ENCODE measurements at regions not wholly inside any gene's neighbourhood (a gene's known extent, or its start where the extent isn't known, plus 50 kb on each side); places are given as distances from the start of the nearest gene placed in this dataset.

DNA sequence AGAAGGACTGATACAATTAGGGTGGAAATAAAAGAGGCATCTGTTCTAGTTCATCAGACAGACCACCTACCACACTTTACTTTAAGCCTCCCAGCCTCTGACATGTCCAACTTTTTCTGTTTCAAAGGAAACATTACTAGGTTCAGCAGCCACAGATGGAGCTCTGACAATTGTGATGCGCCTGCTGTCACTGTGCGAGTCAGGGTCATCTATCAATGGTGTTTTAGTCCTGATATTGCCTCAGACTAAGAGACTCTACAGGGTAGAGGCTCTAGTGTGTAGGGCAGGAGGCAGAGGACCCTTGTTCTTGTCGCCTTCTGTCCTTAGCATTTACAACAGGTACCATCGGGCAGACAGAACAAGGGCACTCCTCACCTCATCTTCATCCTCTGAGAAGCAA is 685.0 kb upstream of the SGCG start:
- DNase-seq (ENCODE audit: low read depth, low spot score) (no peak), FAIRE-seq (no peak)
- Histone ChIP-seq H3K9ac (replicated peaks; ENCODE audit: extremely low read depth, insufficient read depth, low read length) (no peak overlapping the region), H3K27ac (ENCODE audit: insufficient read depth, low read depth, low read length) (no peak overlapping the region), H4K20me1 (replicated peaks; ENCODE audit: control insufficient read depth, extremely low read depth, insufficient read depth, low read length) (no peaks in the 10 kb centered on the region), H3K4me1 (ENCODE audit: control insufficient read depth, extremely low read depth, insufficient read depth, low read length) (no peaks in the 10 kb centered on the region), H3K4me3 (replicated peaks in 1 of 3; ENCODE audit: insufficient read depth in 1 of 3, low read depth in 1 of 3, low read length in 3 of 3) (no peak overlapping the region), H3K27me3 (ENCODE audit: control insufficient read depth in 2 of 2, insufficient read depth in 2 of 2, low read length in 2 of 2) (no peaks in the 10 kb centered on the region), H3K36me3 (ENCODE audit: control insufficient read depth in 2 of 2, extremely low read depth in 1 of 2, insufficient read depth in 2 of 2, low read length in 2 of 2) (no peaks in the 10 kb centered on the region), H3K9me1 (replicated peaks; ENCODE audit: control insufficient read depth, extremely low read depth, insufficient read depth, low read length) (no peaks in the 10 kb centered on the region), H3K79me2 (ENCODE audit: control insufficient read depth, insufficient read depth, low read length) (no peaks in the 10 kb centered on the region), H2AFZ (ENCODE audit: low read depth, low read length) (no peak overlapping the region), H3K4me2 (ENCODE audit: insufficient read depth, low read length) (no peak overlapping the region), H3K9me3 (replicated peaks; ENCODE audit: control insufficient read depth, insufficient read depth, low read length) (peaks cover 11% of the 10 kb centered on the region)
- POLR2A ChIA-PET: no interaction called here
- BruUV-seq (replicated peaks): no TSS peak
- dilution Hi-C loops (cut with MboI; ENCODE audit: extremely low pct_ligation_motif_present, low sequenced_read_pairs): no loop called here
- intact Hi-C loops (cut with micrococcal nuclease): no loop called here
- TF ChIP-seq POLR2AphosphoS5 (IDR thresholded peaks at IDR 0.05; ENCODE audit: insufficient read depth, low read depth, low read length) (no peak), JUN (IDR thresholded peaks at IDR 0.05; ENCODE audit: borderline replicate concordance, insufficient read depth, insufficient read length, low read depth) (no peak), GATA2 (IDR thresholded peaks at IDR 0.05; ENCODE audit: insufficient read depth, insufficient read length, low read depth, low read length) (no peak), EZH2 (IDR thresholded peaks at IDR 0.05; ENCODE audit: borderline replicate concordance, low read depth, low read length, severe bottlenecking) (no peak), POLR2A (IDR thresholded peaks at IDR 0.05; ENCODE audit: low read depth, low read length) (no peak), MYC (IDR thresholded peaks at IDR 0.05; ENCODE audit: low read depth, low read length) (no peak), FOS (IDR thresholded peaks at IDR 0.05; ENCODE audit: borderline replicate concordance, insufficient read depth, low read length) (no peak)
- TF ChIP-seq, protein P1, sequence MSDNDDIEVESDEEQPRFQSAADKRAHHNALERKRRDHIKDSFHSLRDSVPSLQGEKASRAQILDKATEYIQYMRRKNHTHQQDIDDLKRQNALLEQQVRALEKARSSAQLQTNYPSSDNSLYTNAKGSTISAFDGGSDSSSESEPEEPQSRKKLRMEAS (IDR thresholded peaks at IDR 0.05; ENCODE audit: insufficient read depth, insufficient read length): no peak
- TF ChIP-seq, protein P2, sequence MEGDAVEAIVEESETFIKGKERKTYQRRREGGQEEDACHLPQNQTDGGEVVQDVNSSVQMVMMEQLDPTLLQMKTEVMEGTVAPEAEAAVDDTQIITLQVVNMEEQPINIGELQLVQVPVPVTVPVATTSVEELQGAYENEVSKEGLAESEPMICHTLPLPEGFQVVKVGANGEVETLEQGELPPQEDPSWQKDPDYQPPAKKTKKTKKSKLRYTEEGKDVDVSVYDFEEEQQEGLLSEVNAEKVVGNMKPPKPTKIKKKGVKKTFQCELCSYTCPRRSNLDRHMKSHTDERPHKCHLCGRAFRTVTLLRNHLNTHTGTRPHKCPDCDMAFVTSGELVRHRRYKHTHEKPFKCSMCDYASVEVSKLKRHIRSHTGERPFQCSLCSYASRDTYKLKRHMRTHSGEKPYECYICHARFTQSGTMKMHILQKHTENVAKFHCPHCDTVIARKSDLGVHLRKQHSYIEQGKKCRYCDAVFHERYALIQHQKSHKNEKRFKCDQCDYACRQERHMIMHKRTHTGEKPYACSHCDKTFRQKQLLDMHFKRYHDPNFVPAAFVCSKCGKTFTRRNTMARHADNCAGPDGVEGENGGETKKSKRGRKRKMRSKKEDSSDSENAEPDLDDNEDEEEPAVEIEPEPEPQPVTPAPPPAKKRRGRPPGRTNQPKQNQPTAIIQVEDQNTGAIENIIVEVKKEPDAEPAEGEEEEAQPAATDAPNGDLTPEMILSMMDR (IDR thresholded peaks at IDR 0.05; ENCODE audit: extremely low read depth in 1 of 2, insufficient read depth in 1 of 2, low read depth in 1 of 2, low read length in 2 of 2): no peak
- CTCF ChIA-PET: no interaction called here

Measured in endothelial cell of umbilical vein (primary cell).